ENCODE measurements at regions not wholly inside any gene's neighbourhood (a gene's known extent, or its start where the extent isn't known, plus 50 kb on each side); places are given as distances from the start of the nearest gene placed in this dataset.

DNA sequence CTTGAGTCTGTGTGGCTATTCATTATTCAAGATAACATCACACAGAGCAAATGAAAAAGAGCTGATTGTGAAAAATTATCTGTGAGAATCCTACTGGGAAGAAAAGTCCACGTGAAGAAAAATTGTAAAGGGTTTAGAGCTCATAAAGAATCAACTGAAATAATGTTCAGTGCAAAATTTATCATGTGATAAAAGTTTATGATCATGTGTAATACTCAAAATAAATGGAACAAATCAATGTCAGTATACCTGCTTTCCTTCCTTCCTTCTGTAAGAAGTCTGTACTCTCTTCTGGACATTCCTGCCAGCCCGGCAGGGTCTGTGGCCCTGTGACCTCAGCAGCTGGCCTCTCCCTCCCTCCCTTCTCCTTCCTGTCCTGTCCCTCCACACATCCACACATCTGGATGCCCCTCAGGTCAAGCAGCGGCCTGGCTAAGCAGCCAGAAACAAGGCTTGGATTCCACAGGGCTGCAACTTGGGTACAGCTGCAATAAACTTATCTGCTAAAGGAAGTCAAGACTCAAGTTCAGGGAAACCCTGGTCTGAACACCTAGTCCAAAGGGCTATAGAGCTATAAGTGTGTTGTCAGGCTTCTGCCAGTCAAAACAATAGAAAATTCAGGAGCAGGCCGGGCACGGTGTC lies 172.1 kb downstream of the MREG start:
- Histone ChIP-seq H3K36me3 (ENCODE audit: insufficient read depth in 1 of 2, low read depth in 1 of 2) (no peaks in the 10 kb centered on the region), H3K27me3 (ENCODE audit: insufficient read depth in 3 of 3, low read length in 2 of 3) (no peaks in the 10 kb centered on the region), H3K9me3 (no peaks in the 10 kb centered on the region), H3K4me1 (no peaks in the 10 kb centered on the region), H3K4me3 (no peak overlapping the region), H3K27ac (no peak overlapping the region)
- intact Hi-C loops (cut with DNase I), result no loop called here
- ATAC-seq, result no peak
- WGBS, 3 donors, result 65 to 73% (median 66%) methylated on average over 5 of the region's 5 CpGs
- no peak for TF ChIP-seq CTCF (IDR thresholded peaks at IDR 0.05)
- DNase-seq, result no peak

DNA sequence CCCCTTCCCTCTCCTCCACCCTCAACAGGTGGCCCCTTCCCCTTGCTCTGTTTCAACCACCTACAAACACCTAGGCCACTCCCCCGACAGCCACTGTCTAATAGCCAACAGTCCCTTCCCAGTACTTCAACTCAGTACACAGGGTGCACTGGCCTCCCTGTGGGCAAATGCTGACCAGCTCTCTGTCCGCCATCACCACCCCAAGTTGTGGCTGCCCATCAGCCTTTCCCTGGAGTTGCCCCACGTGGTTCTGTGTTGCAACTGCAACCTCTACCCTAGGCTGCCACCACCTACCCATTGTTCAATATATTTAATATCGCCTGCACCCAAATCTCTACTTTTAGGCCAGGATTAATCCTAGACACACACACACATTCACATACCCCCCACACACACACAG lies 173.5 kb downstream of the MREG start:
- Histone ChIP-seq H3K9me3 (no peaks in the 10 kb centered on the region), H3K4me1 (no peaks in the 10 kb centered on the region), H3K27ac (no peak overlapping the region), H3K4me3 (no peak overlapping the region), H3K36me3 (ENCODE audit: insufficient read depth in 1 of 2, low read depth in 1 of 2) (no peaks in the 10 kb centered on the region), H3K27me3 (ENCODE audit: insufficient read depth in 3 of 3, low read length in 2 of 3) (no peaks in the 10 kb centered on the region)
- intact Hi-C loops (cut with DNase I), result no loop called here
- DNase-seq (no peak), ATAC-seq (peak in 1 of 4 donors; percentile 19)
- no peak for TF ChIP-seq CTCF (IDR thresholded peaks at IDR 0.05)
- WGBS, 3 donors, result 72 to 83% (median 77%) methylated on average over 4 of the region's 4 CpGs

GRCh38 chr2:215839309-215839708 lies 174.0 kb downstream of the MREG start:
- TF ChIP-seq CTCF (IDR thresholded peaks at IDR 0.05), result no peak
- no peaks in the 10 kb centered on the region for H3K36me3 ChIP-seq (ENCODE audit: insufficient read depth in 1 of 2, low read depth in 1 of 2)
- H3K4me3 ChIP-seq, result no peak overlapping the region
- no peak overlapping the region for H3K27ac ChIP-seq
- intact Hi-C loops (cut with DNase I), result no loop called here
- ATAC-seq (peak in 2 of 4 donors; percentile 36 to 65), DNase-seq (no peak)
- 23 to 29% (median 29%) methylated on average over 1 of the region's 1 CpG for WGBS, 3 donors
- no peaks in the 10 kb centered on the region for H3K4me1 ChIP-seq
- no peaks in the 10 kb centered on the region for H3K27me3 ChIP-seq (ENCODE audit: insufficient read depth in 3 of 3, low read length in 2 of 3)
- H3K9me3 ChIP-seq, result no peaks in the 10 kb centered on the region

DNA sequence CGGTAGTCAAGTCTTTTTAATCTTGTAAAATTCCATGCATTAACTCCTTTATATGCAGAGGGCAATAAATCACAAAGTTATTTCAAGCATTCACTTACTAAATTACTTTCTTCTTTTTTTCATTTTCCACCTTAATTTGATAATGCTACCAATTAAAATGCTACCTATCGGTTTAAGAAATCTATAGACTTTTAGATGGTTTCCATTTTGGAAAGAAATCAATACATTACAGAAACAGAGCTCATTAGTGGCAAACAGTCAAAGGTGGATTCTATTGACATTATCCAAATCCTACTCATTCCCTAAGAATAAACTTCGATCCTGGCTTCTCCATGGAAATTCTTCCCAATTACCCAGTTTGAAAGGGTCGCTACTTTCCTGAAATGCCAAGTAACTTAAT lies 176.5 kb downstream of the MREG start:
- intact Hi-C loops (cut with DNase I), result no loop called here
- H3K27ac ChIP-seq, result no peak overlapping the region
- no peaks in the 10 kb centered on the region for H3K36me3 ChIP-seq (ENCODE audit: insufficient read depth in 1 of 2, low read depth in 1 of 2)
- H3K4me1 ChIP-seq, result no peaks in the 10 kb centered on the region
- H3K9me3 ChIP-seq, result no peaks in the 10 kb centered on the region
- ATAC-seq, result no peak
- H3K4me3 ChIP-seq, result no peak overlapping the region
- 82 to 85% (median 82%) methylated on average over 4 of the region's 4 CpGs for WGBS, 3 donors
- H3K27me3 ChIP-seq (ENCODE audit: insufficient read depth in 3 of 3, low read length in 2 of 3), result no peaks in the 10 kb centered on the region
- DNase-seq, result no peak
- no peak for TF ChIP-seq CTCF (IDR thresholded peaks at IDR 0.05)

GRCh38 chr2:215835657-215836056 lies 177.7 kb downstream of the MREG start:
- Histone ChIP-seq H3K36me3 (ENCODE audit: insufficient read depth in 1 of 2, low read depth in 1 of 2) (no peaks in the 10 kb centered on the region), H3K27me3 (ENCODE audit: insufficient read depth in 3 of 3, low read length in 2 of 3) (no peaks in the 10 kb centered on the region), H3K27ac (no peak overlapping the region), H3K9me3 (no peaks in the 10 kb centered on the region), H3K4me3 (no peak overlapping the region), H3K4me1 (no peaks in the 10 kb centered on the region)
- no peak for TF ChIP-seq CTCF (IDR thresholded peaks at IDR 0.05)
- ATAC-seq (no peak), DNase-seq (no peak)
- WGBS, 3 donors, result 83 to 89% (median 88%) methylated on average over 1 of the region's 1 CpG
- intact Hi-C loops (cut with DNase I), result no loop called here

Measured in psoas muscle (tissue), 7 donors.